ENCODE measurements at regions not wholly inside any gene's neighbourhood (a gene's known extent, or its start where the extent isn't known, plus 50 kb on each side); places are given as distances from the start of the nearest gene placed in this dataset.
"Not testable (repeated sequence)": the region's sequence is repeated elsewhere in the genome, so short reads cannot be mapped to it uniquely, and the experiment has no call there.

- TF ChIP-seq POLR2A (IDR thresholded peaks at IDR 0.05; ENCODE audit: low read length); GATA1 (IDR thresholded peaks at IDR 0.05; ENCODE audit: low read depth, low read length): not testable (repeated sequence)
Observed at GRCh38 chr2:87081727-87082126, 60.1 kb upstream of the PLGLB1 start.
